DND-41 (cell line): ENCODE measurements at regions not wholly inside any gene's neighbourhood (a gene's known extent, or its start where the extent isn't known, plus 50 kb on each side); places are given as distances from the start of the nearest gene placed in this dataset.

Experiments
- ATAC-seq: fragments of 200-7000 bp; cut with Tn5 transposase; 3 replicates; pipeline ENCODE4 v1.9.1; 2021; ENCODE audit warnings: low read depth; ENCODE audit not compliant: insufficient read depth
- DNase-seq: peaks from one replicate; pipeline ENCODE4 v3.0.0-alpha.2; 2020
- H2AFZ ChIP-seq: 2 replicates; pipeline ENCODE4 v1.6.0; 2012; ENCODE audit warnings: low read depth, low read length
- H3K27ac ChIP-seq: 2 replicates; pipeline ENCODE4 v1.5.1; 2012; ENCODE audit warnings: low read length, inconsistent platforms
- H3K27me3 ChIP-seq: fragments of 200-600 bp; sonication (generic); 2 replicates; pipeline ENCODE4 v1.6.0; 2012; ENCODE audit warnings: low read length, mild to moderate bottlenecking, inconsistent platforms; ENCODE audit not compliant: insufficient read depth, poor library complexity
- H3K36me3 ChIP-seq: 2 replicates; pipeline ENCODE4 v1.5.1; 2012; ENCODE audit warnings: low read length, inconsistent platforms; ENCODE audit not compliant: insufficient read depth
- H3K4me1 ChIP-seq: 2 replicates; pipeline ENCODE4 v1.5.1; 2012; ENCODE audit warnings: mild to moderate bottlenecking, low read length; ENCODE audit not compliant: insufficient read depth
- H3K4me2 ChIP-seq: 2 replicates; pipeline ENCODE4 v1.6.0; 2012; ENCODE audit warnings: mild to moderate bottlenecking, moderate library complexity, low read length, inconsistent platforms; ENCODE audit not compliant: insufficient read depth
- H3K4me3 ChIP-seq, 2 experiments: fragments of 200-600 bp in 1 of 2; shearing (Covaris generic) in 1 of 2; 2 replicates each; pipeline ENCODE4 v1.5.1; 2012 to 2016; ENCODE audit warnings: inconsistent platforms in 2 of 2, low read length in 2 of 2, mild to moderate bottlenecking in 2 of 2, low read depth in 1 of 2, moderate library complexity in 1 of 2
- H3K79me2 ChIP-seq: 2 replicates; pipeline ENCODE4 v1.6.0; 2012; ENCODE audit warnings: low read length, inconsistent platforms; ENCODE audit not compliant: insufficient read depth
- H3K9ac ChIP-seq: 2 replicates; pipeline ENCODE4 v1.6.0; 2012; ENCODE audit warnings: low read depth, mild to moderate bottlenecking, inconsistent platforms, low read length, moderate library complexity
- H3K9me3 ChIP-seq: 2 replicates; pipeline ENCODE4 v1.5.1; 2012; ENCODE audit warnings: low read length, moderate library complexity, mild to moderate bottlenecking, inconsistent platforms; ENCODE audit not compliant: insufficient read depth, severe bottlenecking
- H4K20me1 ChIP-seq: 2 replicates; pipeline ENCODE4 v1.6.0; 2012; ENCODE audit warnings: low read length; ENCODE audit not compliant: insufficient read depth
- EZH2 ChIP-seq: IDR thresholded peaks from 3 replicates; pipeline ENCODE4 v1.6.1; 2012; ENCODE audit warnings: borderline replicate concordance, low read depth, mild to moderate bottlenecking, moderate library complexity, low read length, inconsistent platforms; ENCODE audit not compliant: severe bottlenecking
- TF ChIP-seq, protein P1 (sequence below): IDR thresholded peaks from 2 replicates; pipeline ENCODE4 v1.5.1; 2012; ENCODE audit warnings: borderline replicate concordance, low read length, moderate library complexity, mild to moderate bottlenecking; ENCODE audit not compliant: poor library complexity, severe bottlenecking; ENCODE audit errors: extremely low read depth

DNA sequence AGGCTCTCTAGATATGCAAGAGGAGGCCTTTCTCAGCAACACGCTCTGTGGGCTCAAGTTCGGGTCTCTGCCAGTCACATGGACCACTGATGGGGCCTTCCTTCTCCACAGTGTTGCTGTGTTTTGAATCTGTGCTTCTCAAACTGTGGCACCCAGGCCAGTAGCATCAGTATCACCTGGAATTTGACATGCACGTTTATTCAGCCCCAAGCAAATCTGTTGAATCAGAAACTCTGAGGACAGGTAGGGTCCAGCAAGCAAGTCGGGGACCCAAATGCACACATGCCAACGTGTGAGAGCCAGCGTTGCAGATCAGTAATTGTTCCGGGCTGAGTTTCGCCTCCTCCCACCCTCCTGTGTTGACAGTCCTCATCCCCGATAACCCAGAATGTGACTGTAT is 502.6 kb downstream of the IRX1 start:
- no peak overlapping the region for H3K9ac ChIP-seq
- no peaks in the 10 kb centered on the region for H3K36me3 ChIP-seq
- H3K79me2 ChIP-seq = no peaks in the 10 kb centered on the region
- H3K27me3 ChIP-seq = no peaks in the 10 kb centered on the region
- TF ChIP-seq, protein P1, sequence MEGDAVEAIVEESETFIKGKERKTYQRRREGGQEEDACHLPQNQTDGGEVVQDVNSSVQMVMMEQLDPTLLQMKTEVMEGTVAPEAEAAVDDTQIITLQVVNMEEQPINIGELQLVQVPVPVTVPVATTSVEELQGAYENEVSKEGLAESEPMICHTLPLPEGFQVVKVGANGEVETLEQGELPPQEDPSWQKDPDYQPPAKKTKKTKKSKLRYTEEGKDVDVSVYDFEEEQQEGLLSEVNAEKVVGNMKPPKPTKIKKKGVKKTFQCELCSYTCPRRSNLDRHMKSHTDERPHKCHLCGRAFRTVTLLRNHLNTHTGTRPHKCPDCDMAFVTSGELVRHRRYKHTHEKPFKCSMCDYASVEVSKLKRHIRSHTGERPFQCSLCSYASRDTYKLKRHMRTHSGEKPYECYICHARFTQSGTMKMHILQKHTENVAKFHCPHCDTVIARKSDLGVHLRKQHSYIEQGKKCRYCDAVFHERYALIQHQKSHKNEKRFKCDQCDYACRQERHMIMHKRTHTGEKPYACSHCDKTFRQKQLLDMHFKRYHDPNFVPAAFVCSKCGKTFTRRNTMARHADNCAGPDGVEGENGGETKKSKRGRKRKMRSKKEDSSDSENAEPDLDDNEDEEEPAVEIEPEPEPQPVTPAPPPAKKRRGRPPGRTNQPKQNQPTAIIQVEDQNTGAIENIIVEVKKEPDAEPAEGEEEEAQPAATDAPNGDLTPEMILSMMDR = no peak
- TF ChIP-seq EZH2 = no peak
- H3K4me3 ChIP-seq = no peak overlapping the region
- no peak for ATAC-seq
- H3K4me1 ChIP-seq = peaks cover 47% of the 10 kb centered on the region
- H2AFZ ChIP-seq = 0 out of 2 replicates have a peak overlapping the region, but pooled peaks have one; percentile 22
- no peaks in the 10 kb centered on the region for H3K9me3 ChIP-seq
- no peak overlapping the region for H3K4me2 ChIP-seq
- H4K20me1 ChIP-seq = no peaks in the 10 kb centered on the region
- no peak for DNase-seq
- H3K27ac ChIP-seq = peak overlapping the region; percentile 59

DNA sequence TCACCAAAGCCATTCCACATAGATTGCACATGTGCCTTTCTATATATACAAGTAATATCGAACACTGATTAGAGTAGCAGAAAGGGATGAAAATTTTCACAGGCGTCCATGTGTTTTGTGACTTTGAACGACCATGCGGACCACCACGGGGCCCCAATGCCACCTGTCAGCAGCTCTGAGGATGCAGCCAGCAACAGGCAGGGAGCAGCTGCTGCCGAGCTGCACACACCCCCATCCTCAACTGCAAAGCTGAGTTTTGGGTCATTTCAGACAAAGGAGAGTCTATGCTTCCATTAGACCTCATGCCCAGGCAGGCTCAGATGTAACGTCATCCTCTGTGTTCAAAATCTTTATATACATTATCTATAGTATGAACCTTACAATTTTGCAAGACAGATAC is 503.8 kb downstream of the IRX1 start:
- no peaks in the 10 kb centered on the region for H3K36me3 ChIP-seq
- peaks cover 40% of the 10 kb centered on the region for H3K4me1 ChIP-seq
- H3K4me2 ChIP-seq = no peak overlapping the region
- H3K4me3 ChIP-seq = no peak overlapping the region
- H3K79me2 ChIP-seq = no peaks in the 10 kb centered on the region
- H3K9me3 ChIP-seq = no peaks in the 10 kb centered on the region
- H3K27ac ChIP-seq = peak overlapping the region; percentile 33; the same call in 1 of the 2 replicates
- H4K20me1 ChIP-seq = no peaks in the 10 kb centered on the region
- no peak overlapping the region for H3K9ac ChIP-seq
- ATAC-seq (no peak; the same call in 2 of the 3 replicates), DNase-seq (no peak)
- no peaks in the 10 kb centered on the region for H3K27me3 ChIP-seq
- no peak overlapping the region for H2AFZ ChIP-seq
- TF ChIP-seq, protein P1 = no peak
- TF ChIP-seq EZH2 = no peak

DNA sequence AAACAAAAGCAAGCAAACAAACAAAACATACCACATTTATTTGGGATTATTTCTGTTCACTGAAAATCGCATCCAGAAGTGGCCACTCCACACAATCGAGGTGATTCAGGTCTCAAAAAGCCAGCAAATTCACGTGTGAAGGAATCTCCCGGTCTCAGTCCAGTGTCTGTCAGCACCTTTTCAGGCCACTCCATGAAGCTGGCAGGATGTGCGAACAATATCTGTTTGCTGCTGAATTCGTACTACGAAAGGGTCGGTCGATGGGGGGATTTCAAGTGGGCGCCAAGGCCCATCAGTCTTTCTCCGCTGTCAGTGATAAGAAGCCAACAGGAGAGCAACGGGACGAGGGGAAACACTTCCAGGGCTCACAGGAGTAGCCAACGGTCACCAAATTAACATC is 505.1 kb downstream of the IRX1 start:
- Histone ChIP-seq H3K4me1 (peaks cover 45% of the 10 kb centered on the region), H2AFZ (no peak overlapping the region), H3K27me3 (no peaks in the 10 kb centered on the region), H3K27ac (0 out of 2 replicates have a peak overlapping the region, but pooled peaks have one; percentile 10), H3K4me2 (no peak overlapping the region), H3K9ac (no peak overlapping the region), H3K4me3 (no peak overlapping the region), H3K79me2 (no peaks in the 10 kb centered on the region), H3K36me3 (no peaks in the 10 kb centered on the region), H4K20me1 (no peaks in the 10 kb centered on the region), H3K9me3 (no peaks in the 10 kb centered on the region)
- TF ChIP-seq, protein P1 = no peak
- TF ChIP-seq EZH2 = no peak
- DNase-seq (no peak), ATAC-seq (no peak)

DNA sequence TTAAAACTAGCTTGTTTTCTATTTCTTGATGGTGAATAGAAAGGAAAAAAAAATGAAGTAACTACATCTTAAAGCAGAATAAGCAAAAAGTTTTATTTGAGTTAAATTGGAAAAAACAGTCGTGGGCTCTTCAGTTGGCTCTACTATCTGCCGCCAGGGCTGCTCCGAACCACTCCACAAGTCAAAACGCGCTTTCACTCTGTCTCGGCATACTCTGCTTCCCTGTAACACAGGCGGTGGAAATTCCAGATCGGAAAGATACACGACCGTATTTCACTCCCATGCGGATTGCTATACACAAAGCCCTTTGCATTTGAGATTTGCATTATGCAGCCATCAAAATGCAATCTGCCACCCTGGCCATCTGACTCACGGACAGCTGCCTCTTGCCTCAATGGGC is 505.6 kb downstream of the IRX1 start:
- Histone ChIP-seq H3K4me1 (peaks cover 42% of the 10 kb centered on the region), H4K20me1 (no peaks in the 10 kb centered on the region), H3K27ac (no peak overlapping the region), H3K4me3 (no peak overlapping the region), H2AFZ (no peak overlapping the region), H3K79me2 (no peaks in the 10 kb centered on the region), H3K4me2 (no peak overlapping the region), H3K27me3 (no peaks in the 10 kb centered on the region), H3K36me3 (no peaks in the 10 kb centered on the region), H3K9me3 (no peaks in the 10 kb centered on the region), H3K9ac (no peak overlapping the region)
- TF ChIP-seq, protein P1 = no peak
- TF ChIP-seq EZH2 = no peak
- DNase-seq = no peak
- ATAC-seq = no peak
